Astrocyte (in vitro differentiated cells and primary cell): ENCODE measurements at regions not wholly inside any gene's neighbourhood (a gene's known extent, or its start where the extent isn't known, plus 50 kb on each side); places are given as distances from the start of the nearest gene placed in this dataset.

ENCODE experiments used
- EZH2 ChIP-seq: IDR thresholded peaks from 2 replicates; pipeline ENCODE4 v1.6.1; 2012; ENCODE audit warnings: mild to moderate bottlenecking, low read length, inconsistent platforms; ENCODE audit not compliant: insufficient read depth
- TF ChIP-seq, protein P1 (sequence below): IDR thresholded peaks from 2 replicates; pipeline ENCODE4 v1.5.1; 2011; ENCODE audit warnings: low read depth, mild to moderate bottlenecking, inconsistent platforms, low read length, moderate library complexity; ENCODE audit not compliant: insufficient read depth

DNA sequence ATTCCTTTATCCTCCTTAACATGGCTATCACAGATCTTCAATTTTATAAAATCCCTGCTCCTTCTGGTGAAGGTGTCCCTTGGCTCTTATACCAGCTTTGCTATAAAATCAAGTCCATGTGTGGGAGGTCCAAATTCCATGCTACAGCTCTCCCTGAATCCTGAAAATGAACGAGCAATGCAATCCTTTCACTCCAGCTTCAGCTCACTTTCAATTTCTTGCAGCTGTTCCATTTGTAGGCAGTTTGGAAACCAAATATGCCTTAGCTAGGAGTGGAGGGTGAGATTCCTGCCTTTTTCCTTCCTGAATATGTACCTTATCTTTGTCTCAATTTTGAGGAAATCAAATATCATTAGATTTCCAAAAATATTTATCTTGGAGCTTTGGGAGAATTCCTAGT lies 402.6 kb downstream of the TTLL7 start:
- TF ChIP-seq EZH2, result no peak
- TF ChIP-seq, protein P1, sequence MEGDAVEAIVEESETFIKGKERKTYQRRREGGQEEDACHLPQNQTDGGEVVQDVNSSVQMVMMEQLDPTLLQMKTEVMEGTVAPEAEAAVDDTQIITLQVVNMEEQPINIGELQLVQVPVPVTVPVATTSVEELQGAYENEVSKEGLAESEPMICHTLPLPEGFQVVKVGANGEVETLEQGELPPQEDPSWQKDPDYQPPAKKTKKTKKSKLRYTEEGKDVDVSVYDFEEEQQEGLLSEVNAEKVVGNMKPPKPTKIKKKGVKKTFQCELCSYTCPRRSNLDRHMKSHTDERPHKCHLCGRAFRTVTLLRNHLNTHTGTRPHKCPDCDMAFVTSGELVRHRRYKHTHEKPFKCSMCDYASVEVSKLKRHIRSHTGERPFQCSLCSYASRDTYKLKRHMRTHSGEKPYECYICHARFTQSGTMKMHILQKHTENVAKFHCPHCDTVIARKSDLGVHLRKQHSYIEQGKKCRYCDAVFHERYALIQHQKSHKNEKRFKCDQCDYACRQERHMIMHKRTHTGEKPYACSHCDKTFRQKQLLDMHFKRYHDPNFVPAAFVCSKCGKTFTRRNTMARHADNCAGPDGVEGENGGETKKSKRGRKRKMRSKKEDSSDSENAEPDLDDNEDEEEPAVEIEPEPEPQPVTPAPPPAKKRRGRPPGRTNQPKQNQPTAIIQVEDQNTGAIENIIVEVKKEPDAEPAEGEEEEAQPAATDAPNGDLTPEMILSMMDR, result no peak
